Embryonic facial prominence (tissue), 1 donor: ENCODE measurements at regions not wholly inside any gene's neighbourhood (a gene's known extent, or its start where the extent isn't known, plus 50 kb on each side); places are given as distances from the start of the nearest gene placed in this dataset.
"Not testable (repeated sequence)": the region's sequence is repeated elsewhere in the genome, so short reads cannot be mapped to it uniquely, and the experiment has no call there.

Source experiments
- DNase-seq: peaks from one replicate; pipeline ENCODE4 v3.0.0-alpha.2; 2016; ENCODE audit errors: extremely low spot score

DNA sequence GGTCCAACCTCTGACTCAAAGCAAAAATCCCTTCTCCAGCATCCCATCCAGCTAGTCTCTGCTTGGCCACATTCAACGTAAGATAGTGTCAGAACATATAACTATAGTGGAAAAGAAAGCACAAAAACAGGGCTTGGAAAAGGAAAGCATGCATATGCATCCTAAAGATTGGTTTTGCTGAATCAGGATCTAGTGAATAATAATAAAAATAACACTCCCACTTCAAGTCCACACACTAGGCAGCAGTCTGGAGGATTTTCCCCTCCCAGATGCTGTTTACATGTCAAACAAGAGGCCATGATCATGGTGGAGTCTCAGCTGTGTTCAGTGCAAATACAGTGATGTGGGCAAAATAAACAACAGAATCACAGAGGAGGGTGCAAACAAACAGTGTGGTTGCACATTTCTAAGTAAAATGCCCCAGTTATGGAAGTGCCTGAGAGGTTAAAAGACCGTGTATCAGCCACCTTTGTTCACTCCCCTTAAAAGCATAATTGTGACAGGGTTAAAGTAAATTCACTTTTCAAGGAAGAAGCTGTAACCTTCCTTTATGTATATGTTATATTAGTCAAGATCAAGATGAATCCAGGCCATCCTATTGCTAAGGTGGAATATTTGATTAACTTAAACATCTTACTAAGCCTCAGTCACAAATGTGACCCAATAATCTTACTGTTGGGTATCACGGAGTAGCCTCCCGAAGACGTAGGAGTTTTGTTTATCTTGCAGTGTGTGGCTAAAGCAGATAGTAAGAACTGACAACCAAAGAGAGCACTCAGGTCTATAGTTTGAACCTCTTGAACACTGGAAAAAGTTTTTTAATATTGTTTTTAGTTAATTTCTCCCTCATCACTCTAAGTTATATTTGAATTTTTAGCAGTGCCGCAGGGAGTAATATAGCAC is 424.5 kb downstream of the SOX2 start:
- DNase-seq, result no peak

DNA sequence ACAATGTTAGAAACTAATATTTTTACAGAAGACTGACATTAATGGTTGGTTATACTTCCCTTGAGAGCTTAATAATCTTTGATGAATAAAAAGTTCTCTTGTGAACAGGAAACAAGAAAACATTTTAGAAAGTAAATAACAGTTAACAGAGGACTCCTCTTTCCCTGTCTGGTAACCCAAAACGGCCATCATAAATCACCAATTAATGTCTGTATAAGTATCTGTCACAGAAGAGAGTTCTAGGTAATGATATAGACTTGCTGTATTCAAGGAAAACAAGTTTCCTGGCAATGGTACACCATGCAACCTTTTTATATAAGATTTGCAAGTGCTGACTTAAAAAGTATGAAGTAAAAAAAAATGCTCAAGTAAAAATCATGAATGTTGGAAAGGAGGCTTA is 426.7 kb downstream of the SOX2 start:
- no peak for DNase-seq

DNA sequence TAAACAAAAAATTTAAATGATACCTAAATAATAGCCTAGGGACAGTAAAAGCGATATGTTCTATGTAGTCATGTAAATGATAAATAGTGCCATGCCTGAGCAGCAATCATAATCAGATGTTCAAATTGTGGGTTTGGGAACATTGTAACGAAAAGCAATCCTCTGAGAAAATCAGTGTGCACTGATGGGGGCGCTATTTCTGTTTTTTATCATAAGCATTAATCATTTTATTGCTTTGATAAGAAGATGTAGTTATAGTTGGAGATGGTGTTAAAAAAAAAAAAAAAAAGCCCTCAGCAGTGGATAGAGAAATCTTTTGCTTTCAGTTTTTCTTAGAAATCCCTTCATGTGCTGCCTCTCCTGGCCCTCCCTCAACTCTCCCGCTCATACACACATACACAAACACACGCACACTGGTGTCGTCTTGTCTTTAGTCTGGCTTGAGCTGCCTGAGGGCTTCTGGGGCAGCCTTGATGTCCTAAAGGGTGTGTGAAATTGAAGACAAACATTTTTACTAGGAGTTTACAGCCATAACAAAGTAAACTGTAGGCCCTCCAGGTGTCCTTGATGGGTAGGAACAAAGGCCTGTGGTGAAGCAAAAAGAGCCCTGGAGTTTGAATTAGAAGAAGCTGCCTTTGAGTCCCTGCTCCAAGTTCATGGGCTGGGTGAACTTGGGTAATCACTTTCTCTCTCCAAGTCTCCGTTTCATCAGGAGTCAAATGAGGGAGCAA is 428.1 kb downstream of the SOX2 start:
- no peak for DNase-seq

DNA sequence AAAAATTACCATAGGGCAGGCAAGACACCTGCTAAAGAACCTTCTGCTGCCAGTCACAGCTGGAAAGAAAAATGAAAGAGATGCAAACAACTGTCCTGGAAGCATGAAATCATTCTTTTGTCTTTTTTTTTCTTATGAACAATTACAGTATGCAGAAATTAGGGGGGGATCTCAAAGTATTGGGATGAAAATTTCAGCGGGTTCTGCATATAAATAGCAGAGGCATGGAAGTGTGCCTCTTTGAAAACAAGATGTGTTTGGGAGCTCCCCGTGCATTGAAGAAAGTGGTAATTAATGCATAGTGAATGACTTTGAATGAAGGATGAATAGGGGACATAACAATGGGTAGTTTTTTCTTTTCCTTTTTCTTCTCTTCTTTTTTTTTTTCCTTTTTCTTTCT is 431.2 kb downstream of the SOX2 start:
- DNase-seq, result no peak

DNA sequence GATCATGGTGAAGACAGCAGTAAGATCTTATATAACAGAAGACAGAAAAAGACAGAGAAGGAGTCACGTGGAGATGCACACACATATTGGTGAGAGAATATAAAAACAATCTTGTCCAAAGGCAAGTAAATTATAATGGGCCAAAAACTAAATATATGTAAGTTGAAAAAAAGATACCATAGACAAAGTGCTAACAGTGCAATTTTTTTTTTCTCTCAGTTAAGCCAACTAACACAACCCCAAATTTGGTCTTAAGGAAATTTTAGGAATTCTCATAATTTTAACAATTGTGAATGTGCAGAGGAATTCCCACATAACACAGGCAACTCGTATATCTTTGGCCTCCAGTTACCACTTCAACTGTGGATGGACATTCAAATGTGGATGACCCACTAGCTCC is 432.2 kb downstream of the SOX2 start:
- no peak for DNase-seq

DNA sequence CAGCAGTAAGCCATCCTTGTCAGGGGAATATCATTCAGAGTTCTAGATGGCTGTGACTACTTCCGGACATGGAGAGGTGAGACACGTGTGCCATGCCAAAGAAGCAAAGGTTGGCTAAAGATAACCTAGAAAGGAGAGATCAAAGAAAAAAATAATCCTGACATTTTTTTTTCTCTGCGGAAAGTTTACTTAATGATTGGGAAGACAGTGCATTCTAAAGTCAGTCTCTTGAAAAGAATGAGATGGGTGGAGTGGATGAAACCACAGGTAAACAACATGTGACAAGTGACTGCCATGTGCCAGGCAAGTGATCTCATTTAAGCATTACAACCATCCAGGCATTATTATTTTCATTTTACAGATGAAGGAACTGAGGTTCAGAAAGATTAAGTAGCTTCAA is 436.6 kb downstream of the SOX2 start:
- no peak for DNase-seq

DNA sequence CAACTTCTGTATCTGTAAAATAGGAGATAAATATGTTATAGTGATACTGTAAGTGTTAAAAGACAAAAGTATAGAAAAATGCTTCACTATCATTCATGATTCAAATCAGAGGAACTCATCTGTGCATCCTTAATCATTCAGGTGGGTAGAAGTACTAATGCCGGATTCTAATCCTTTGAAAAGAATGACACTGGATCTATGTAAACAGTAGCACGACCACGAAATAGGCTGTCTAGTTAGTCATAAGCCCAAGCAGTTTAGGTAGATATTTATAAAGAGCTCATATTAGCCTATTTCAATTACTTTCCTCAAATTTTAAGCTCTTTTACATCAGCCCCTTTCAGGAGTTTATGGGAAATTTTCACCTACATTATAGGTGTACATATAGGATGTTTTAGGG is 437.9 kb downstream of the SOX2 start:
- DNase-seq, result no peak

DNA sequence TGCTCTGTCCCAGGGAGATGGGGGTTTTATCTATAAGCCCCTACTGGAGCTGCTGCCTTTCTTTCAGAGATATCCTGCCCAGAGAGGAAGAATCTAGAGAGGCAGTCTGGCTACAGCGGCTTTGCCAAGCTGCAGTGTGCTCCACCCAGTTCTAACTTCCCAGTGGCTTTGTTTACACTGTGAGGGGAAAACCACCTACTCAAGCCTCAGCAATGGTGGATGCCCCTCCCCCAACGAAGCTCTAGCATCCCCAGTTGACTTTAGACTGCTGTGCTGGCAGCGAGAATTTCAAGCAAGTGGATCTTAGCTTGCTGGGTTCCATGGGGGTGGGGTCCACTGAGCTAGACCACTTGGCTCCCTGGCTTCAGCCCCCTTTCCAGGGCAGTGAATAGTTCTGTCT is 444.6 kb downstream of the SOX2 start:
- not testable (repeated sequence) for DNase-seq

DNA sequence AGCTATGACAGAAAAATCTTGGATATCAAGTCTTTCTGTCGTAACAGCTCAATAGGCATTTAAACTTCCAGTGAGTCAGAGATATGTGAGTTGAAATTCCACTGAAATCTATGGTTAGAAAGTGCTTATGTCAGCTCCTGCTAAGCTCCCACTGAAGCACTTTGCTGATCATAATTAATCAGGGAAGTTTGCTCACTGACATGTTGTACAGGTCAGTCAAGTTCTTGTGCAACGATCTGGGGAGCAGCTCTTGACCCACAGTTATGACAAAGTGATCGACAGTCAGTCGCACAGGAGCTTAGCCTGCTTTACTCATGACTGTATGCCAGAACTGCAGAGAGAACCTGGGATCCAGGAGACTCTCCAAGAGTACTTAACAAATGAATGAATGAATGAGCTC is 453.5 kb downstream of the SOX2 start:
- DNase-seq, result no peak

DNA sequence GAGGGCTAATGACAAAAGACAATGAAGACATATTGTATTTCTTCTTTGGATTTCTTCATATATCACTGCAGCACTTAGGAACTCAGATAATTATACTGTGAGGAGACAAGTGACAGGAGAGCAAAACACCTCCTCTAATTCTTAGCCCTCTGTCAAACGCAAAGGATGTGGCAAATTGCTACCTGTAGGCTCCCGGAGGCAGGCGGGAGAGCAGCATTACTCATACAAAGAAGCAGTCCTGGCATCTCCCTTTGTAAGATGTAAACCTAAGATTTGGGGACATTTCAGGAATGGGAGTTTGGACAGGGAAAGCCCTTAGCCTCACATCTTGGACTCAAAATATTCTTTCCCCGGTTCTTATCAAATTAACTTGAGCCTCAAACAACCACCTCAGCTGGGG is 460.8 kb downstream of the SOX2 start:
- DNase-seq, result no peak

DNA sequence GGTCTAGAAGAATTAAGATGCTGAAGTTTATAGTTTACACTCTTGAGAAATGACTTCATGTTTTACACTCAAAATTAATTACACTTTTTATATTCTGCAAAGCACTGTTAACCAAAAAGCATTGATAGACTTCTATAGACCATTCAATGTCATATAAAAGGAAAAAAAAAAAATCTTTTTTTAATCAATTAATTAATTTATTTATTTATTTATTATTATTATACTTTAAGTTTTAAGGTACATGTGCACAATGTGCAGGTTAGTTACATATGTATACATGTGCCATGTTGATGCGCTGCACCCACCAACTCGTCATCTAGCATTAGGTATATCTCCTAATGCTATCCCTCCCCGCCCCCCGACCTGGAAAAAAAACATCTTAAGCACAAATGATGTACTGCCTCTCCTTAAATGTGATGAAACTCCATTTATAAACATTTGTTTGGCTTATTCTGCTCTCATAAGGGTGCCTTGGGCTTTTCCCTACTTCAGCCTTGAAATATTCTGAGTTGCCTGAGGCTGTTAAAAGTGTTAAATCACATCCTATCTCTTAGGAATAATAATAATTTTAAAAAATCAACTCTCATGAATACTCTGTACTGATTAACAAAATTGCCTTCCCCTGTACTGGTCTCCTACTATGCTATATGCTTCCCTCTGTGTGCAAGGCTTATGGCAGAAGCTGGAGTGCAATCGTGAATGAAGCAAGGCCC is 466.9 kb downstream of the SOX2 start:
- DNase-seq, result no peak

DNA sequence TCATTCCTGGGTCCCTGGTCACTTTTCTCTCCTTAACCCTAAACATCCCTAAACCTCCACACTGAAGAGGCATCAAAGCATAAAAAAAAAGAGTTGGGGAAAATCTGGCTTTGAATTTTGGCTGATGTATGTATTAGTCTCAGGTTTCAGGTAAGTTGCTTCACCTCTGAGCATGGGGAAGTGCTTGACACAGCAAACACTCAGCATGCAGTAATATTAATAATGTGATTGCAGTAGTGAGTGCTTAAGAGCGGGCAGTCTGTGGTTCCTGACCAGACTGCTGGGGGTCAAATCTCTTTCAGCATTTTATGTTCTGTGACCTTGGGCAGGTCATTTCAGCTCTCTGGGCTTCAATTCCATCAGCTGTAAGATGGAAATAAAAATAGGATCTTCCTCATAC is 467.9 kb downstream of the SOX2 start:
- DNase-seq, result no peak

DNA sequence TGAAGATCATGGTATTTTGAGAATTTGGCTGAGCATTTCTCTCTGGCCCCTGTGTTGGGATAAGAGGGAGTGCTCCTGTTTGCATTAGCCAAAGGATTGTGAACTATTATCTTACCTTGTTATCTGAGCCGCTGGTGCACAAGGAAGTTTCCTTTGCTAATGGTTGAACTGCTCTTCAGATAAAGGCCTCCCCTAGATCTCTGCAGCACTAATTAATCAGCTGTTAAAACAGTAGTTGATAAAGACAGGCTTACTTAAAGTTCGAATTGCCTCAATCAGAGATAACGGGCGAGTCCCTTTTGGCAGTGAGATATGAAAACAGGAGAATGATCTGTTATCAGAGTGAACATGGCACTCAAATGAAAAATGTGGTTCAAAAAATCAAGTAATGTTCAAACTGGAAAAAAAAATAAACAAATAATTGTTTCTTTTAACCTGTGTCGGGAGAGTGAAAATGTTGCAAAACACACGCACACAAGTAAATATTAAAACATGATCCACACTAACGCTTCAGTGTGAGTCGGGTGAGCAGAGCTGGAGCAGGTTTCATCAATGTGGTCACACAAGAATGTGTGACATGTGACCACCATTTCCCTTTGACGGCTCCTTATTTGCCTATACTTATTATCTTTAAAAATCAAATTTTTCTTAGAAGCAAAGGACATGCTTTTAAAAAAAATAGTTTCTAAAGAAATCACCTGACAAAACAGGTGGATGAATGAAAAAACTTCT is 469.1 kb downstream of the SOX2 start:
- DNase-seq, result no peak

DNA sequence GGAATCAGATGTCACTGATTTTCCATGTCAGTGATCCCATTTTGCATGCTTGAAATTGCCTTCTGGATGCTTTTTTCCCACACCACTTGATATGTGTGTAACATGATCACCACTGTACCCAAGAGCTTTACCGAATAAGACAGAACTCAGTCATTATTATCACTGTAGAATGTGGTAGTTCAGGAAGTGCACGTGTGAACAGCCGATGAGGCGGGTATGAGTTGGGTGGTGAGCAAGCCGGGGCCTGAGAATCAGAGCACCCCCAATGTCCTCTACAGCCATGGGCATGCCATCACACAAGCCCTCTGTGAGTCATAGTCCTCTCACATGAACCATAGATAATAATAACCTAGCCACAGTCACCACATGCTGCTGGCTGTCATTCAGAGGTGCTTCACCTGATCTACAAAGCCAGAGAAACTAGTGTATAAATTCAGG is 470.8 kb downstream of the SOX2 start:
- no peak for DNase-seq

DNA sequence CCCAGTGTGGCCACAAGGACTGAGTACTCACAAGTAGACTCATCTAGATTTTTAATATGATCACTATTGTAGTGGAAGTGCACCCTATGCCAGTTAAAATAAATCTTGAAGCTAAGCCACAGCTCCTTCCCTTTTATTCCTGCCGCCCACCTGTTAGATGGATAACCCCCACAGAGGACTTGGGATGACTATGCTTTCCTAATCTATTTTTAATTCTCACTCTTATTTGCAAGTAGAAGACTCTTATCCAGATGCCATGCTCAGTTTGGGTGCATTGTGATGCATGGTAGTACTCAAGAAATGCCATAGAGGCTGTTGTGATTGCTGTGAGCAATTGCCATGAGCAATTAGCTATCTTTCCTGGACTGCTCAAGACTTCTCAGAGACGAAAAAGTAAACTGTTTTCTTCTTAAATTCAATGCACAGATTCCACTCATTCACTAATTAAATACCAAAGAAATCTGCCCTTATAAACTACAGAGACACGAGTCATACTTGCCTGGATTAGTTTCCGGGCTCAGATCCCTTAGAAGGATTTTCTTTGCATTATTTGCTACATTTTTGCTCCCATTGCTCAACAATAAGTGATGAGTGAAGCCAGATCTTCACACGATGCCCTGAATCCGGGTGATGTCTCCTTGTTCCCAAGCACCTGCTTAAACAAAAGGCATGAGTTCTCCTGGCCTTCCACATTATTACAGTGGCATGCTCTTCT is 472.1 kb downstream of the SOX2 start:
- no peak for DNase-seq

DNA sequence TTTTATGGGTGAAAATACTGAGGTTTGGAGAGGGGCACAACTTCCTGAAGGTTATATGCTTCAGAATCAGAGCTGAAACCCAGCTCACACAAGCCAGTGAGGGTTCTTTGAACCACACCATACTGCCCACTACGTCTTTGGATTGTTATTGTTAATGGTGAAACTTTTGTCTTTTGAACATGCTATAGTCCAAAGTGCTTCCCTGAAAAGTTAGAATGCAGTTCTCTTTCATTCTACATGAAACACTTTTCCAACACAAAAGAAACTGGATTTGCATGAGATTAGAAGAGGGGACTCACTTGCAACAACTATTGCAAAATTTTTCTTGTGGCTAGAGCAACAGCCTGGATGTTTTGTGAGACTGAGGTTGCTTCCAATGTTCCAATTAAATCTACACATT is 473.6 kb downstream of the SOX2 start:
- DNase-seq, result no peak

DNA sequence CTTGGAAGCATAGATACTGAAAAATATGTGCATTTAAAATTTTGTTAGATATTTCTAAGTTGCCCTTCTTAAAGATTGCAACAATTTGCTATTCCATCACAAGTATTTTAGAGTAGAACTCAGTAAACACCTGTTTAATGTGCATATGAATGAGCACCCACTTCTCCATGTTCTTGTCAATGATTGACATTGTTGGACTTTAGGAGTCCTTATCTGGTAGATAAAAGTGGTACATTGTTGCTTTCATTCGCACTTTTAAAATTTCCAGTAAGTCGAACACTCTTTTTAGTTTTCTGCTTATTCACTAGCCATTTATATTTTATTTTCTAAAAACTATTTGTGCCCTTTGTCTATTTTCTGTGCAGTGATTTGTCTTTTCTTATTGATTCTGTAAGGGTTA is 478.3 kb downstream of the SOX2 start:
- DNase-seq, result no peak

DNA sequence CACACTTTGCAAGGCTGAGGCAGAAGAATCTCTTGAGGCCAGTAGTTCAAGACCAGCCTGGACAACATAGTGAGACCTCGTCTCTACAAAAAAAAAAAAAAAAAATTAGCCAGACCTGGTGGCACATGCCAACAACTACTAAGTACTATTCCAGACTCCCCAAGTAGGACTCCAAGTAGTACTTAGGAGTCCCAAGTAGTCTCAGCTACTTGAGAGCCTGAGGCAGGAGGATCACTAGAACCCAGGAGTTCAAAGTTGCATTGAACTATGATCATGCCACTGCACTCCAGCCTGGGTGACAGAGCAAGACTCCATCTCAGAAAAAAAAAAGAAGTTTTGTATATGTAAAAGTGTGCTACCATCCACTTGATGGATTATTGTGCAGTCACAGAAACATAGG is 486.6 kb downstream of the SOX2 start:
- no peak for DNase-seq

DNA sequence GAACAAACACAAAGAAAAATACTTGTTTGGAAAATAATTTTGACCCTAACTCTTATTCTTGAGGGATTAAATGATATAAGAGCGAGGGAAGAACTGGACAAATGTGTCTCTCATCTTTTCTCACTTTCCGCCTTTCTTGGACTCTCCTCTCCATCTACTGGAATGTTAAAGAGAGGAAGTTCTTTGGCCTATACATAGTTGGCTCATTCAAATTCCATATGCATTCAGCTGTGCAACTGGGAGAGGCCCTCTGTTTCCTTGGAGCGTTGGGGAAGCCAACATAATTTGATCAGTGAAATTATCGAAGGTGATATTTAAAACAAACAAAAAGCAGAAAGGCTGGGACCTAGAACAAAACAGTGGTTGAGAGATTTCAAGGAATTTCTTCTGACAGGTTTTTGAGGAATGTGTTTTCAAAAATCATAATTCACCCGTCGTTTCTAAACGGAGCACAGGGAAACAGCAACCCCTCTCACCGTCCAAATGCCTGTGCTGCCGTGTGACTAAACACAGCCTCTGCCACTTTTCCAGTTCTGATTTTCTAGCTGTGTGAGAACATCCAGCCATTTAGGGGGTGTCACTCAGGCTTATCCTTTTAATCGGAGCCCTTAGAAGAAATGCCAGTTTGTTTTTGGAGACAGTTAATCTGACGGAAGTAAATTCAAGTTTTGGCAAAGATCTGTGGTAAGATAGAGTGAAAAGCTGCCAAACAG is 489.9 kb downstream of the SOX2 start:
- DNase-seq, result no peak

DNA sequence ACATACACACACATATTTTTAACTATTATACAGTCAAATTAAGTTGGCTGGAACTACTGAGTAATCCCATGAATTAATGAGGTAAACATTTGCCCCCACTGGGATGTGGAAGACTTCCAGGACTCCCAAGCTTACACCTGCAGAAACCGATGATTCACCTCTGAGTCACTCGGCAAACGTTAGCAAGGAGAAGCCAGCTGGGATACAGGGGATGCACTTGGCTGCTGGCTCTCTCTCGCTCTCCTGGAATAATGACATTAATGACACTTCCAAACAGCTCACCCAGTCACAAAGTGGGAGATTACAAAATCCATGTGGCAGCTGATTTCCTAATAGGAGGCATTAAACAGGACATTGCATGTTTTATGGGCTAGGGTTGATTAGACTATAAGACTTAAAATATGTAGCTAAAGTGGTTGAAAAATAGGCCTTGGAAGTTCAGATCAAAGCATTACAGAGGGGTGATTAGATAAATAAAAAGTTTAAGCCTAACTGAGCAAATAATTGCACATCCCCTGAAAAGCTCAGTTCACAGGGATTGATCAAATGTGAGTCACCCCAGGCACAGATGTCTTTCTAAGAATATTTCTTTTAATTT is 500.9 kb downstream of the SOX2 start:
- DNase-seq, result no peak
